ENCODE measurements at regions not wholly inside any gene's neighbourhood (a gene's known extent, or its start where the extent isn't known, plus 50 kb on each side); places are given as distances from the start of the nearest gene placed in this dataset.

- TF ChIP-seq CTCF (IDR thresholded peaks at IDR 0.05) (no peak), PRRX2 (CRISPR knock-in tag; IDR thresholded peaks at IDR 0.05) (no peak)
Measured at GRCh38 chr10:6815346-6815745, 235.3 kb upstream of the PRKCQ start.
